ENCODE measurements at regions not wholly inside any gene's neighbourhood (a gene's known extent, or its start where the extent isn't known, plus 50 kb on each side); places are given as distances from the start of the nearest gene placed in this dataset.

- no peak for DNase-seq (ENCODE audit: low spot score in 2 of 2)
- Histone ChIP-seq H3K36me3 (no peaks in the 10 kb centered on the region), H3K27ac (no peak overlapping the region), H3K27me3 (no peaks in the 10 kb centered on the region), H3K4me1 (no peaks in the 10 kb centered on the region), H3K9me3 (no peaks in the 10 kb centered on the region), H3K4me3 (no peak overlapping the region)
- TF ChIP-seq POLR2A (IDR thresholded peaks at IDR 0.05) (no peak), CTCF (IDR thresholded peaks at IDR 0.05) (no peak), POLR2AphosphoS5 (IDR thresholded peaks at IDR 0.05) (no peak)
- intact Hi-C loops (cut with DNase I; ENCODE audit: low total_unique reads) = loop anchor here (5.0 kb wide), 1 partner anchor 381 kb away; no protein-coding TSS in a partner anchor
These were observed 213.9 kb upstream of the UMPS start for GRCh38 chr3:124516333-124516732.

GRCh38 chr3:124517306-124517705 is 212.9 kb upstream of the UMPS start:
- Histone ChIP-seq H3K4me3 (no peak overlapping the region), H3K27ac (no peak overlapping the region), H3K9me3 (no peaks in the 10 kb centered on the region), H3K4me1 (no peaks in the 10 kb centered on the region), H3K27me3 (no peaks in the 10 kb centered on the region), H3K36me3 (no peaks in the 10 kb centered on the region)
- TF ChIP-seq POLR2A (IDR thresholded peaks at IDR 0.05) = no peak
- no peak for TF ChIP-seq CTCF (IDR thresholded peaks at IDR 0.05)
- no peak for TF ChIP-seq POLR2AphosphoS5 (IDR thresholded peaks at IDR 0.05)
- intact Hi-C loops (cut with DNase I; ENCODE audit: low total_unique reads) = loop anchor here (5.0 kb wide), 1 partner anchor 380 kb away; no protein-coding TSS in a partner anchor
- DNase-seq (ENCODE audit: low spot score in 2 of 2) = no peak

- Histone ChIP-seq H3K27ac (no peak overlapping the region), H3K27me3 (no peaks in the 10 kb centered on the region), H3K9me3 (no peaks in the 10 kb centered on the region), H3K4me1 (no peaks in the 10 kb centered on the region), H3K36me3 (no peaks in the 10 kb centered on the region), H3K4me3 (no peak overlapping the region)
- TF ChIP-seq POLR2A (IDR thresholded peaks at IDR 0.05) = no peak
- no peak for TF ChIP-seq POLR2AphosphoS5 (IDR thresholded peaks at IDR 0.05)
- TF ChIP-seq CTCF (IDR thresholded peaks at IDR 0.05) = no peak
- intact Hi-C loops (cut with DNase I; ENCODE audit: low total_unique reads) = loop anchor here (5.0 kb wide), 1 partner anchor 379 kb away; no protein-coding TSS in a partner anchor
- no peak for DNase-seq (ENCODE audit: low spot score in 2 of 2)
These were observed 211.9 kb upstream of the UMPS start for GRCh38 chr3:124518350-124518749.

- no peak overlapping the region for H3K27ac ChIP-seq
- intact Hi-C loops (cut with DNase I; ENCODE audit: low total_unique reads) = loop anchor here (5.0 kb wide), 1 partner anchor 378 kb away; no protein-coding TSS in a partner anchor
- TF ChIP-seq POLR2AphosphoS5 (IDR thresholded peaks at IDR 0.05) (no peak), CTCF (IDR thresholded peaks at IDR 0.05) (no peak), POLR2A (IDR thresholded peaks at IDR 0.05) (no peak)
- H3K4me1 ChIP-seq = no peaks in the 10 kb centered on the region
- H3K4me3 ChIP-seq = no peak overlapping the region
- DNase-seq (ENCODE audit: low spot score in 2 of 2) = no peak
- H3K36me3 ChIP-seq = no peaks in the 10 kb centered on the region
- H3K27me3 ChIP-seq = no peaks in the 10 kb centered on the region
- H3K9me3 ChIP-seq = no peaks in the 10 kb centered on the region
These were observed 210.6 kb upstream of the UMPS start for GRCh38 chr3:124519591-124520194.

- no peaks in the 10 kb centered on the region for H3K4me1 ChIP-seq
- H3K27ac ChIP-seq = no peak overlapping the region
- no peak for DNase-seq (ENCODE audit: low spot score in 2 of 2)
- TF ChIP-seq CTCF (IDR thresholded peaks at IDR 0.05) (no peak), POLR2A (IDR thresholded peaks at IDR 0.05) (no peak), POLR2AphosphoS5 (IDR thresholded peaks at IDR 0.05) (no peak)
- H3K36me3 ChIP-seq = no peaks in the 10 kb centered on the region
- no peaks in the 10 kb centered on the region for H3K9me3 ChIP-seq
- H3K27me3 ChIP-seq = no peaks in the 10 kb centered on the region
- intact Hi-C loops (cut with DNase I; ENCODE audit: low total_unique reads) = no loop called here
- no peak overlapping the region for H3K4me3 ChIP-seq
These were observed 209.3 kb upstream of the UMPS start for GRCh38 chr3:124520970-124521369.
